ENCODE measurements at regions not wholly inside any gene's neighbourhood (a gene's known extent, or its start where the extent isn't known, plus 50 kb on each side); places are given as distances from the start of the nearest gene placed in this dataset.

GRCh38 chr13:99765869-99766268 lies 205.7 kb downstream of the ZIC5 start:
- H3K27ac Mint-ChIP-seq (ENCODE audit: unreplicated experiment), result no peak overlapping the region
- H3K4me1 Mint-ChIP-seq, result peaks cover 8% of the 10 kb centered on the region
- no peak overlapping the region for H3K4me3 Mint-ChIP-seq
- H3K9me3 Mint-ChIP-seq, result peaks cover 31% of the 10 kb centered on the region
- peaks cover 43% of the 10 kb centered on the region for H3K36me3 Mint-ChIP-seq (ENCODE audit: low read depth)
- TF ChIP-seq CTCF (conservative IDR thresholded peaks at IDR 0.05), result no peak
- no peak for DNase-seq (ENCODE audit: low read depth, low spot score)
- no peaks in the 10 kb centered on the region for H3K27me3 Mint-ChIP-seq (ENCODE audit: low read depth)

- H3K27ac Mint-ChIP-seq (ENCODE audit: unreplicated experiment), result no peak overlapping the region
- H3K4me3 Mint-ChIP-seq, result no peak overlapping the region
- no peak for TF ChIP-seq CTCF (conservative IDR thresholded peaks at IDR 0.05)
- H3K4me1 Mint-ChIP-seq, result no peaks in the 10 kb centered on the region
- peaks cover 21% of the 10 kb centered on the region for H3K9me3 Mint-ChIP-seq
- no peak for DNase-seq (ENCODE audit: low read depth, low spot score)
- peaks cover 34% of the 10 kb centered on the region for H3K36me3 Mint-ChIP-seq (ENCODE audit: low read depth)
- no peaks in the 10 kb centered on the region for H3K27me3 Mint-ChIP-seq (ENCODE audit: low read depth)
These were observed 211.1 kb downstream of the ZIC5 start for GRCh38 chr13:99760456-99760855.

- peaks cover 16% of the 10 kb centered on the region for H3K9me3 Mint-ChIP-seq
- no peak for TF ChIP-seq CTCF (conservative IDR thresholded peaks at IDR 0.05)
- no peak overlapping the region for H3K27ac Mint-ChIP-seq (ENCODE audit: unreplicated experiment)
- peaks cover 26% of the 10 kb centered on the region for H3K36me3 Mint-ChIP-seq (ENCODE audit: low read depth)
- no peak for DNase-seq (ENCODE audit: low read depth, low spot score)
- H3K4me3 Mint-ChIP-seq, result no peak overlapping the region
- H3K27me3 Mint-ChIP-seq (ENCODE audit: low read depth), result no peaks in the 10 kb centered on the region
- H3K4me1 Mint-ChIP-seq, result no peaks in the 10 kb centered on the region
These were observed 212.4 kb downstream of the ZIC5 start for GRCh38 chr13:99759163-99759552.

DNA sequence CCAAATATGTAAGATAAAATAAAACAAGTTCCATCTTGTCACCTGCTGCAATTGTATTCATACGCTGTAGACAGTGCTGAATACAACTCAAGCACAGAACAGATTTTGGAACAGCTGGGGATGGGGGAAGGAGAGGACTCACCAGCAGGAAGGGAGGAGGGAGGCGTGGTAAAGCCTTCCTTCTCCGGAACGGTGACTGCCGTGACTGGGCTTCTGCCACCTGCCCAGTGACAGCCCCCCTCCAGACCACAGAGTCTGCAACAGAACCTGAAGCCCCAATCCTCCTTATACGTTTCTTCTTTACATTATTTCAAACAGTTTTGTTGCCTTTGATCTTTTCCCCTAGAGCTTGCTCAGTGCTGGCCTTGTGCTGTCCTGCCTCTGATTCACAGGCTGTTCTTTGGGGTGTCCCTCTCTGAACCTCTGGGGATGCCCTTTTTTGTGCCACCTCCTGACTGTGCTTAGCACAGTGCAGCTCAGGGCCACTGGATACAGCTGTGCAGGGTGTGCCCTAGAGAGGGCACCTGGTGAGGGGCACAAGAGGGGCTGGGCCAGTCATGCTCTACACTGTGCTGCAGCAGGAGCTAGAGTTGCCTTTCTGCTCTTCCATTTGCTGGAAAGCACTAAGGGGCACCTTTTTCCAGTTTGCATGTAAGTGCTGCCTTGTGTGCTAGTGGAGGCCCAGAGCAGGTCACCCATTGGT lies 213.0 kb downstream of the ZIC5 start:
- H3K27me3 Mint-ChIP-seq (ENCODE audit: low read depth), result no peaks in the 10 kb centered on the region
- peaks cover 22% of the 10 kb centered on the region for H3K36me3 Mint-ChIP-seq (ENCODE audit: low read depth)
- H3K4me1 Mint-ChIP-seq, result no peaks in the 10 kb centered on the region
- H3K9me3 Mint-ChIP-seq, result peaks cover 16% of the 10 kb centered on the region
- no peak for DNase-seq (ENCODE audit: low read depth, low spot score)
- TF ChIP-seq CTCF (conservative IDR thresholded peaks at IDR 0.05), result no peak
- H3K27ac Mint-ChIP-seq (ENCODE audit: unreplicated experiment), result no peak overlapping the region
- no peak overlapping the region for H3K4me3 Mint-ChIP-seq

DNA sequence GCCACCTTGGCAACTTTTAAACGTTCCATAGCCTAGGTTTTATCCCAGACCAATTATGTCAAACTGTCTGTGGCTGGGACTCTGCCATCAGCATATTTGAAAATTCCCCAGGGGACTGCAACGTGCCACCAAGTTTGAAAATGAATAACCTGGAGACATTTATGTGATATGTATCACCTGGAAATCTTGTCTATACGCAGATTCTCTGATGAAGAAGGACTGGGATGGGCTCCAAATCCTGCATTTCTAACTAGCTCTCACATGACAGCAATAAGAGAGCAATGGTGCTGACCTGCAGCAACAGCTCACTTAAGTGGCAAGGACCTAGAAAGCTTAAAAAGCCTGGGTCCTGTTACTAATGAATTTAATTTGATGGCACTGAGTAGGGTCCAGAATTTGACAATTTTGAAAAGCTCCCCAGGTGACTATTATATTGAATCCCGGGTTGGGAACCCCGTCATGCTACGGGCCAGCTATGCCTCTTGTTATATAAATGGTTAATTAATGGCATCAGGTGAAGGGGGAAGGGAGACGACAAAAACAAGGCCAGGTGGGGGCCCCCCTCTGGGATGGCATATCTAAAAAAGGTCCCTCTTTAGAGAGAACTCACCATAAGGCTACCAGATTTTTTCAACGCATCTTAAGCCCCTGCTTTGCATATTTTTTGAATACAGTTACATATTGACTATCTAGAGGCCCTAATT lies 213.7 kb downstream of the ZIC5 start:
- H3K27me3 Mint-ChIP-seq (ENCODE audit: low read depth), result no peaks in the 10 kb centered on the region
- no peaks in the 10 kb centered on the region for H3K4me1 Mint-ChIP-seq
- no peak for DNase-seq (ENCODE audit: low read depth, low spot score)
- H3K9me3 Mint-ChIP-seq, result peaks cover 12% of the 10 kb centered on the region
- TF ChIP-seq CTCF (conservative IDR thresholded peaks at IDR 0.05), result no peak
- H3K27ac Mint-ChIP-seq (ENCODE audit: unreplicated experiment), result no peak overlapping the region
- no peak overlapping the region for H3K4me3 Mint-ChIP-seq
- H3K36me3 Mint-ChIP-seq (ENCODE audit: low read depth), result peaks cover 20% of the 10 kb centered on the region
